Glutamatergic neuron (in vitro differentiated cells): ENCODE measurements at regions not wholly inside any gene's neighbourhood (a gene's known extent, or its start where the extent isn't known, plus 50 kb on each side); places are given as distances from the start of the nearest gene placed in this dataset.

Experiments
- DNase-seq: peaks from one replicate; pipeline ENCODE4 v3.0.0; 2022
- H3K27ac Mint-ChIP-seq: one replicate; pipeline ENCODE4 v1.8.0; 2020; ENCODE audit warnings: mild to moderate bottlenecking, mixed read lengths, inconsistent platforms; ENCODE audit not compliant: unreplicated experiment
- H3K27me3 Mint-ChIP-seq: one replicate; pipeline ENCODE4 v1.8.0; 2020; ENCODE audit warnings: mild to moderate bottlenecking, moderate library complexity, mixed read lengths, inconsistent platforms; ENCODE audit not compliant: unreplicated experiment
- H3K36me3 Mint-ChIP-seq: one replicate; pipeline ENCODE4 v1.8.0; 2020; ENCODE audit warnings: mild to moderate bottlenecking, mixed read lengths, inconsistent platforms; ENCODE audit not compliant: unreplicated experiment
- H3K4me1 Mint-ChIP-seq: one replicate; pipeline ENCODE4 v1.8.0; 2020; ENCODE audit warnings: mild to moderate bottlenecking, low read depth, mixed read lengths, inconsistent platforms; ENCODE audit not compliant: unreplicated experiment
- H3K4me3 Mint-ChIP-seq: one replicate; pipeline ENCODE4 v1.8.0; 2020; ENCODE audit warnings: mild to moderate bottlenecking, mixed read lengths, inconsistent platforms; ENCODE audit not compliant: unreplicated experiment
- H3K9me3 Mint-ChIP-seq: one replicate; pipeline ENCODE4 v1.8.0; 2020; ENCODE audit warnings: mild to moderate bottlenecking, moderate library complexity, mixed read lengths, inconsistent platforms; ENCODE audit not compliant: unreplicated experiment
- CTCF ChIP-seq: fragments of 200-600 bp; sonication (generic); IDR thresholded peaks from one replicate; pipeline ENCODE4 v1.5.0; 2021; ENCODE audit not compliant: partially characterized antibody, unreplicated experiment

DNA sequence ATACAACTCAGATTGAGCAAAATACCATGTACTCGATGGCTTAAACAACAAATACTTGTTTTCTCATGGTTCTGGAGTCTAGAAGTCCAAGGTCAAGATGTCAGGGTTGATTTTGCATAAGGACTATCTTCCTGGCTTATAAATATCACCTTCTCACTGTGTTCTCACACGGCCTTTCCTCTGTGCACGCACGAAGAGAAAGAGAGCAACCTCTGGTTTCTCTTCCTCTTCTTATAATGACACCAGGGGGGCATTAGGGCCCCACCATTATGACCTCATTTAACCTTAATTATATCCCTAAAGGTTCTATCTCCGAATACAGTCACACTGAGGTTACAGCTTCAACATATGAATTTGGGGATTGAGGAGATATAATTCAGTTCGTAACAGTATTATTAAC lies 504.0 kb downstream of the MAGEE1 start:
- no peaks in the 10 kb centered on the region for H3K27me3 Mint-ChIP-seq
- H3K4me3 Mint-ChIP-seq, result no peak overlapping the region

GRCh38 chrX:76957485-76957884 lies 489.7 kb upstream of the FGF16 start:
- Mint-ChIP-seq H3K27ac (no peak overlapping the region), H3K36me3 (no peaks in the 10 kb centered on the region), H3K4me3 (no peak overlapping the region), H3K4me1 (no peaks in the 10 kb centered on the region), H3K9me3 (no peaks in the 10 kb centered on the region), H3K27me3 (no peaks in the 10 kb centered on the region)
- TF ChIP-seq CTCF, result no peak
- no peak for DNase-seq

More for the DNA sequence above, 504.0 kb downstream of the MAGEE1 start:
- H3K4me1 Mint-ChIP-seq, result no peaks in the 10 kb centered on the region
- no peaks in the 10 kb centered on the region for H3K9me3 Mint-ChIP-seq
- H3K36me3 Mint-ChIP-seq, result no peaks in the 10 kb centered on the region
- H3K27ac Mint-ChIP-seq, result no peak overlapping the region
- no peak for TF ChIP-seq CTCF
- no peak for DNase-seq

DNA sequence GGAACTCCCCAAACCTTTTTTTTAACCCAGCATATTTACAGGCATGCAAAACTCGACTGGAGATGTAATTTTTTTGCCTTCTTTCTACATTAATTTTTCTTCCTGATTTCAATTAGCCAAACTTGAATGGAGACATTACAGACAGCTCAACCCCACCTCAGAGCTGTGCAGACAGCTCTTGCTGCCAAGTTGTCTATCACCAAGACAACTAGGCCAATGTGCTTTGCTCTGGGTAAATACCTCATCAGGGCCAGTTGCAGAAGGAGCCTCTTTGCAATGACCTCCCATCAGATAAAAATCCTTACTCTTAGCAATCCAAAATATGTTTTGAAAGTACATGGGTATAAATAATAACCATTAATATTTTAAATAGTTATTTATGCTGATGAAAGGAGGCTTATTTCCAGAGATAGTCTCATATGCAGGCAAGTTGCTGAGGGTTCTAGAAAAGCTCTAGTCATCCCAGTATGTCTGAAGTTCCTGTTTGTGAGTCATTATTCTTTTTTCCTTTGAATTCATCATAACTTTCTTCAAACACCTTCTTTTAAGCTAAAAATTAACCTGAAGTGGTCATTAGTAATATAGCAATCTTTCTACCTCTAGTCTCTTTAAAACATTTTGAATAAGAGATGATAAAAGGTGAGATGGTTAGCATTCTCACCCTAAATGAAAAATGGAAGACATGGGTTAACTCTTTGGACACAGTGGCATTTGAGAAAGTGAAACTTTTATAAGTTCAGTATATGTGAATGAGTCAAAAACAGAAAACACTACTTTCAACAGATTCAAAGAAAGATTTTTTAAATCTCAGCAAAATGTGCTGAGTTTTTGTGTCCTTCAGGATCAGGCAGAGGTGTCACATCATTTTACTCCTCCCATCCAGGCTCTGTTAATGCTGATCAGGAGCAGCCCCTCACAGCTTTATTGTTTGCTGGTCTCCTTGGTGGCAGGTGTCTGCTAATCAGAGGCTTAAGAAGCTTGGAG lies 475.5 kb upstream of the FGF16 start:
- no peak for DNase-seq
- TF ChIP-seq CTCF, result no peak
- H3K9me3 Mint-ChIP-seq, result no peaks in the 10 kb centered on the region
- H3K36me3 Mint-ChIP-seq, result no peaks in the 10 kb centered on the region
- H3K27ac Mint-ChIP-seq, result no peak overlapping the region
- H3K4me3 Mint-ChIP-seq, result no peak overlapping the region
- H3K4me1 Mint-ChIP-seq, result no peaks in the 10 kb centered on the region
- H3K27me3 Mint-ChIP-seq, result no peaks in the 10 kb centered on the region

DNA sequence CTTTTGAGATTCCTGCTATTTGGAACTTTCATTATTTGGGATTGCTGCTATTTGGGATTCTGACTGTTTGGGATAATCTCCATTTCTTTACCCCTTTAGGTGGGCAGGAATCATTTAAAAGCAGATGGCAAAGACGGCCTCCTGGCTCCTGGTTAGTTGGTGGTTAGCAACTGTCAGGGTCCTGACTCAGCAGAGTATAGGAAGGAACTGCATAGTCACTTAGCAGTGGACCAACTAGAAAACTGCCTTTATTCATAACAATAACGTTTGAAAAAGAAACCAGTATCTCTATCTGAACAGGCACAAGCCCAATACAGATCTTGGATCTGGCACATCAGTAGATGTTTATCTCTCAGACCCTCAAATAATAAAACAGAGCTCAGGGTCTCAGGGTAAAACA lies 469.7 kb upstream of the FGF16 start:
- H3K9me3 Mint-ChIP-seq, result peaks cover 6% of the 10 kb centered on the region
- no peak for TF ChIP-seq CTCF
- H3K27me3 Mint-ChIP-seq, result peaks cover 2% of the 10 kb centered on the region

DNA sequence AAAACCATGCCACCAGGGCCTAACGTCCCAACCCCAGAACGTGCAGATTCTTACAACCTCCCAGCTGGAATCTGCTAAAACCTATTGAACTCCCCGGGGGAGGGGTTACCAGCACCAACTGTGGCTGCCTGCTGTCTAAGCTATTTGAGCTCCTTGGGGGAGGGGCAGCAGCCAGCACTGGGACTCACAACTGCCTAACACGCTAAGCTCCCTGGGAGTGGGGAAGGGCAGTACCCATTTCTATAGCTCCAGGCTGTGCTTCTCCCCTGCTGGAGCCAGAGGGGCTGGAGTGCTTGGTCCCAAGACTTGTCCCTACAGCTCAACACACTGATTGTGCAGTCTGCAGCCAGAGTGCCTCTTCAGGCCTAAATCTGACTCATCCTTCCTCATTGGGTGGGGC lies 459.8 kb upstream of the FGF16 start:
- DNase-seq, result peak; percentile 26
- peaks cover 5% of the 10 kb centered on the region for H3K4me1 Mint-ChIP-seq
- H3K27me3 Mint-ChIP-seq, result no peaks in the 10 kb centered on the region
- no peak overlapping the region for H3K4me3 Mint-ChIP-seq
- no peak overlapping the region for H3K27ac Mint-ChIP-seq
- H3K9me3 Mint-ChIP-seq, result peaks cover 8% of the 10 kb centered on the region
- H3K36me3 Mint-ChIP-seq, result peaks cover 17% of the 10 kb centered on the region
- TF ChIP-seq CTCF, result no peak

More for the DNA sequence above, 469.7 kb upstream of the FGF16 start:
- Mint-ChIP-seq H3K4me1 (no peaks in the 10 kb centered on the region), H3K36me3 (peaks cover 11% of the 10 kb centered on the region), H3K4me3 (no peak overlapping the region), H3K27ac (no peak overlapping the region)
- DNase-seq, result no peak
